OCI-LY3 (cell line): ENCODE measurements at regions not wholly inside any gene's neighbourhood (a gene's known extent, or its start where the extent isn't known, plus 50 kb on each side); places are given as distances from the start of the nearest gene placed in this dataset.

Experiments
- CTCF ChIP-seq: fragments of 200-600, 300-600 bp; sonication (generic); IDR thresholded peaks from 2 replicates; pipeline ENCODE4 v1.5.1; 2014; ENCODE audit warnings: antibody characterized with exemption, low read length, low read depth
- EZH2phosphoT487 ChIP-seq: fragments of 200-600 bp; shearing (Covaris generic); IDR thresholded peaks from 2 replicates; pipeline ENCODE4 v1.6.1; 2018; ENCODE audit warnings: antibody characterized with exemption, mixed run types, low read depth

GRCh38 chr1:30051777-30052176 lies 671.6 kb downstream of the MATN1 start:
- TF ChIP-seq CTCF = no peak
- TF ChIP-seq EZH2phosphoT487 = no peak
